ENCODE measurements at regions not wholly inside any gene's neighbourhood (a gene's known extent, or its start where the extent isn't known, plus 50 kb on each side); places are given as distances from the start of the nearest gene placed in this dataset.

- peak; percentile 71 for ATAC-seq
- Histone ChIP-seq H3K27ac (ENCODE audit: low read depth) (no peak overlapping the region), H2AFZ (no peak overlapping the region), H3K79me2 (replicated peaks; ENCODE audit: insufficient read depth) (no peaks in the 10 kb centered on the region), H3K9me2 (ENCODE audit: insufficient read depth) (peaks cover 6% of the 10 kb centered on the region; the same call in 1 of the 2 replicates), H3K4me1 (ENCODE audit: insufficient read depth) (no peaks in the 10 kb centered on the region), H3F3A (replicated peaks; ENCODE audit: low read depth) (no peaks in the 10 kb centered on the region), H3K4me3 (no peak overlapping the region), H3K36me3 (ENCODE audit: insufficient read depth) (no peaks in the 10 kb centered on the region), H3K27me3 (ENCODE audit: insufficient read depth) (no peaks in the 10 kb centered on the region), H4K20me1 (replicated peaks; ENCODE audit: insufficient read depth) (no peaks in the 10 kb centered on the region), H3K4me2 (no peak overlapping the region)
- Mint-ChIP-seq H3K27ac (no peak overlapping the region), H3K4me3 (no peak overlapping the region), H3K9me3 (peaks cover 8% of the 10 kb centered on the region; the same call in 2 of the 3 replicates), H3K27me3 (ENCODE audit: insufficient read depth, low read depth, poor library complexity) (peaks cover 3% of the 10 kb centered on the region), H3K36me3 (ENCODE audit: low read depth) (no peaks in the 10 kb centered on the region), H3K4me1 (no peaks in the 10 kb centered on the region)
- peak; percentile 52 for DNase-seq (ENCODE audit: low spot score)
- TF ChIP-seq CREB1 (CRISPR knock-in tag; IDR thresholded peaks at IDR 0.05; ENCODE audit: low read depth): no peak
- peak; percentile 30 to 51; a peak in 3 of 4 replicates for TF ChIP-seq CTCF (conservative IDR thresholded peaks at IDR 0.05; ENCODE audit: low read depth in 2 of 2)
Observed at GRCh38 chr9:108512426-108513173, 343.2 kb downstream of the ACTL7B start.

GRCh38 chr9:108511307-108511706 is 344.5 kb downstream of the ACTL7B start:
- Mint-ChIP-seq H3K4me3 (no peak overlapping the region), H3K36me3 (ENCODE audit: low read depth) (no peaks in the 10 kb centered on the region), H3K27me3 (ENCODE audit: insufficient read depth, low read depth, poor library complexity) (peaks cover 3% of the 10 kb centered on the region), H3K27ac (no peak overlapping the region), H3K4me1 (no peaks in the 10 kb centered on the region), H3K9me3 (peaks cover 8% of the 10 kb centered on the region; the same call in 2 of the 3 replicates)
- Histone ChIP-seq H3K9me2 (ENCODE audit: insufficient read depth) (peaks cover 6% of the 10 kb centered on the region; the same call in 1 of the 2 replicates), H2AFZ (no peak overlapping the region), H3K27ac (ENCODE audit: low read depth) (no peak overlapping the region), H3F3A (replicated peaks; ENCODE audit: low read depth) (no peaks in the 10 kb centered on the region), H3K79me2 (replicated peaks; ENCODE audit: insufficient read depth) (no peaks in the 10 kb centered on the region), H3K27me3 (ENCODE audit: insufficient read depth) (no peaks in the 10 kb centered on the region), H4K20me1 (replicated peaks; ENCODE audit: insufficient read depth) (no peaks in the 10 kb centered on the region), H3K36me3 (ENCODE audit: insufficient read depth) (no peaks in the 10 kb centered on the region), H3K4me1 (ENCODE audit: insufficient read depth) (no peaks in the 10 kb centered on the region), H3K4me2 (no peak overlapping the region), H3K4me3 (no peak overlapping the region)
- ATAC-seq (no peak), DNase-seq (ENCODE audit: low spot score) (no peak)
- TF ChIP-seq ZNF462 (CRISPR knock-in tag; IDR thresholded peaks at IDR 0.05) (no peak), STAT1 (IDR thresholded peaks at IDR 0.05; ENCODE audit: unreplicated experiment) (no peak), CTCF (conservative IDR thresholded peaks at IDR 0.05; ENCODE audit: low read depth in 2 of 2) (no peak), EZH2phosphoT487 (IDR thresholded peaks at IDR 0.05; ENCODE audit: unreplicated experiment) (no peak)
- TF ChIP-seq, protein P1, sequence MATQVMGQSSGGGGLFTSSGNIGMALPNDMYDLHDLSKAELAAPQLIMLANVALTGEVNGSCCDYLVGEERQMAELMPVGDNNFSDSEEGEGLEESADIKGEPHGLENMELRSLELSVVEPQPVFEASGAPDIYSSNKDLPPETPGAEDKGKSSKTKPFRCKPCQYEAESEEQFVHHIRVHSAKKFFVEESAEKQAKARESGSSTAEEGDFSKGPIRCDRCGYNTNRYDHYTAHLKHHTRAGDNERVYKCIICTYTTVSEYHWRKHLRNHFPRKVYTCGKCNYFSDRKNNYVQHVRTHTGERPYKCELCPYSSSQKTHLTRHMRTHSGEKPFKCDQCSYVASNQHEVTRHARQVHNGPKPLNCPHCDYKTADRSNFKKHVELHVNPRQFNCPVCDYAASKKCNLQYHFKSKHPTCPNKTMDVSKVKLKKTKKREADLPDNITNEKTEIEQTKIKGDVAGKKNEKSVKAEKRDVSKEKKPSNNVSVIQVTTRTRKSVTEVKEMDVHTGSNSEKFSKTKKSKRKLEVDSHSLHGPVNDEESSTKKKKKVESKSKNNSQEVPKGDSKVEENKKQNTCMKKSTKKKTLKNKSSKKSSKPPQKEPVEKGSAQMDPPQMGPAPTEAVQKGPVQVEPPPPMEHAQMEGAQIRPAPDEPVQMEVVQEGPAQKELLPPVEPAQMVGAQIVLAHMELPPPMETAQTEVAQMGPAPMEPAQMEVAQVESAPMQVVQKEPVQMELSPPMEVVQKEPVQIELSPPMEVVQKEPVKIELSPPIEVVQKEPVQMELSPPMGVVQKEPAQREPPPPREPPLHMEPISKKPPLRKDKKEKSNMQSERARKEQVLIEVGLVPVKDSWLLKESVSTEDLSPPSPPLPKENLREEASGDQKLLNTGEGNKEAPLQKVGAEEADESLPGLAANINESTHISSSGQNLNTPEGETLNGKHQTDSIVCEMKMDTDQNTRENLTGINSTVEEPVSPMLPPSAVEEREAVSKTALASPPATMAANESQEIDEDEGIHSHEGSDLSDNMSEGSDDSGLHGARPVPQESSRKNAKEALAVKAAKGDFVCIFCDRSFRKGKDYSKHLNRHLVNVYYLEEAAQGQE (IDR thresholded peaks at IDR 0.05; ENCODE audit: unreplicated experiment): no peak

Measured in GM23338 (cell line).